Lower leg skin (tissue), 3 donors: ENCODE measurements at regions not wholly inside any gene's neighbourhood (a gene's known extent, or its start where the extent isn't known, plus 50 kb on each side); places are given as distances from the start of the nearest gene placed in this dataset.

ENCODE experiments used
- CTCF ChIP-seq, 3 donors: fragments of 450-650 bp; IDR thresholded peaks; one replicate each; pipeline ENCODE4 v1.5.1; 2016; ENCODE audit warnings: antibody characterized with exemption in 3 of 3, mild to moderate bottlenecking in 3 of 3, moderate library complexity in 2 of 3
- POLR2A ChIP-seq, 2 donors: fragments of 450-650 bp; IDR thresholded peaks; one replicate each; pipeline ENCODE4 v1.6.1; 2016 to 2017; ENCODE audit warnings: antibody characterized with exemption in 2 of 2, mild to moderate bottlenecking in 1 of 2, moderate library complexity in 1 of 2

- TF ChIP-seq CTCF (IDR thresholded peaks at IDR 0.05) (no peak), POLR2A (IDR thresholded peaks at IDR 0.05) (no peak)
These were observed 83.0 kb upstream of the GNG12 start for GRCh38 chr1:67916140-67916886.
